ENCODE measurements at regions not wholly inside any gene's neighbourhood (a gene's known extent, or its start where the extent isn't known, plus 50 kb on each side); places are given as distances from the start of the nearest gene placed in this dataset.

DNA sequence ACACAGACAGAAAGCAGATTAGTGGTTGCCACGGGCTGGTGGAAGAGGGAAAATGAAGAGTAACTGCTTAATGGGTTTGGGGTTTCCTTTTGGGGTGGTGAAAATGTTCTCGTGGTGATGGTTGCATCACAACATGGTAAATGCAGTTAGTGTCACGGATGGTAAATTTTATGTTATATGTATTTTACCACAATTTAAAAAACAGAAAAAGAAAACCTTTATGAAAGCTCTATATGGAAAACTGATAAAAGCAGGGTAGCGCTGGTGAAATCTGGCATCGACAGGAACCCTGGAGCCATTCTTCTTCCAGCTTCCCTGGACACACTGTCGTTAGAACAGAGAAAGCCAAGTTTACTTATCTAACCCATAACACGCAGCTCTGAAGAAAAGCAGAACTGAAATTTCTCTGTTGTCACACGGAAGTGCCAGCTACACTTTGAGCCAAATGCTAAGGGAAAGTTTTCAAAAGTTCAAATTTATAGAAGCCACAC is 287.7 kb upstream of the NR2F2 start (continued):
- TF ChIP-seq ZC3H4 (CRISPR knock-in tag; IDR thresholded peaks at IDR 0.05; ENCODE audit: borderline replicate concordance) (no peak), SMAD3 (CRISPR knock-in tag; IDR thresholded peaks at IDR 0.05) (no peak), FOXO1 (CRISPR knock-in tag; IDR thresholded peaks at IDR 0.05) (no peak), NR2F2 (IDR thresholded peaks at IDR 0.05; ENCODE audit: borderline replicate concordance, low read depth) (no peak), SP1 (IDR thresholded peaks at IDR 0.05) (no peak), SP1 (CRISPR knock-in tag; IDR thresholded peaks at IDR 0.05) (no peak), GLMP (CRISPR knock-in tag; IDR thresholded peaks at IDR 0.05; ENCODE audit: borderline replicate concordance) (no peak)

DNA sequence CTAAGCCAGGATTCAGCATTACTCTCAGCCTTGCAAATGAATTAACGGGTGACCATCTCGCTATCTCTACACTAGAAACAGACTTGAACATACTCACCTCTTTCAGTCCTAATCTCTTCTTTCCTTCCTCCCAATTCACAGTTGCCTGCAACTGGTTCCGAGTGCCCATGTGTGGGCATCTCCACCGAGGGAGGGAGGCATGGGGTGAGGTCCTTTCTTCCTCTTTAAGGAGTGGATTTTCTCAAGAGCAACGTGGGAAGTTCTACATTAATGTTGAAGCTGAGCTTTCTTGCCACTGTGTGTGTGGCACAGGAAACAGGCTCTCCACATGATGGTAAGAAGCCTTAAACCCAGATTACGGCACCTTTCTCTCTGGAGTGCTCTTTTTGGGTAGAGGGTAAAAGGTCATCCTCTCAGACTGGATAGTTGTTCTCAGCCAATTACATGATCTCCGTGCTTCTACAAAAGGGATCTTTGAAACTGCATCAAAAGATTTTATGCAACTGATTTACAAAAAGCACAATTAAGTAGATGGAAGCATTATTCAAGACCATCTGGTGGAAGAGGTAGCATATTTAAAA is 286.8 kb upstream of the NR2F2 start:
- H3K4me1 ChIP-seq (ENCODE audit: insufficient read depth, low read length) = no peaks in the 10 kb centered on the region
- in situ Hi-C loops (cut with HindIII; ENCODE audit: extremely low pct_ligation_motif_present, low pct_unique_long_range_greater_than_20kb) = no loop called here
- BruUV-seq (replicated peaks) = no TSS peak
- ATAC-seq = no peak
- 36% methylated on average over 7 of the region's 7 CpGs for WGBS (ENCODE audit: low lambda C conversion rate)
- ChIA-PET CTCF (ENCODE audit: low intra/inter-chr PET ratio, low total read pairs) (no interaction called here), POLR2A (no interaction called here)
- H3K4me2 ChIP-seq (ENCODE audit: low read depth, low read length) = no peak overlapping the region
- intact Hi-C loops (cut with micrococcal nuclease; ENCODE audit: unreplicated experiment) = no loop called here
- H3K4me3 ChIP-seq (replicated peaks in 1 of 3; ENCODE audit: insufficient read depth in 1 of 3, low read depth in 2 of 3, low read length in 3 of 3) = no peak overlapping the region
- H3K79me2 ChIP-seq (ENCODE audit: insufficient read depth, low read length) = no peaks in the 10 kb centered on the region
- no peaks in the 10 kb centered on the region for H3K27me3 ChIP-seq (ENCODE audit: control insufficient read depth in 1 of 2, insufficient read depth in 2 of 2, low read length in 2 of 2)
- no peak for FAIRE-seq
- H3K27ac ChIP-seq (ENCODE audit: extremely low read length, insufficient read depth, low read length) = no peak overlapping the region
- no peak overlapping the region for H2AFZ ChIP-seq (ENCODE audit: low read length)
- no peaks in the 10 kb centered on the region for H4K20me1 ChIP-seq (ENCODE audit: insufficient read depth, low read length)
- no peaks in the 10 kb centered on the region for H3K9me3 ChIP-seq (ENCODE audit: low read length)
- DNase-seq (ENCODE audit: low spot score) = no peak
- H3K9ac ChIP-seq (ENCODE audit: insufficient read depth, low read depth, low read length) = no peak overlapping the region
- no peaks in the 10 kb centered on the region for H3K36me3 ChIP-seq (replicated peaks in 1 of 2; ENCODE audit: control insufficient read depth in 1 of 2, insufficient read depth in 2 of 2, low read length in 2 of 2)
- no peak for TF ChIP-seq ZNF850 (CRISPR knock-in tag; conservative IDR thresholded peaks at IDR 0.05)
- TF ChIP-seq ZNF260 (CRISPR knock-in tag; IDR thresholded peaks at IDR 0.05; ENCODE audit: borderline replicate concordance, low read depth) = no peak
- TF ChIP-seq ZNF264 (CRISPR knock-in tag; IDR thresholded peaks at IDR 0.05) = no peak
- TF ChIP-seq, protein P1, sequence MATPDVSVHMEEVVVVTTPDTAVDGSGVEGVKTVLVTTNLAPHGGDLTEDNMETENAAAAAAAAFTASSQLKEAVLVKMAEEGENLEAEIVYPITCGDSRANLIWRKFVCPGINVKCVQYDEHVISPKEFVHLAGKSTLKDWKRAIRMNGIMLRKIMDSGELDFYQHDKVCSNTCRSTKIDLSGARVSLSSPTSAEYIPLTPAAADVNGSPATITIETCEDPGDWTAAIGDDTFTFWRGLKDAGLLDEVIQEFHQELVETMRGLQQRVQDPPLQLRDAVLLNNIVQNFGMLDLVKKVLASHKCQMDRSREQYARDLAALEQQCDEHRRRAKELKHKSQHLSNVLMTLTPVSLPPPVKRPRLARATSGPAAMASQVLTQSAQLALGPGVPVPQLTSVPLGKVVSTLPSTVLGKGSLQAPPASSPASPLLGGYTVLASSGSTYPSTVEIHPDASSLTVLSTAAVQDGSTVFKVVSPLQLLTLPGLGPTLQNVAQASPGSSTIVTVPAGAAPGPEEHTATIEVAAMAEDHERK (CRISPR knock-in tag; IDR thresholded peaks at IDR 0.05; ENCODE audit: low read depth) = no peak
- TF ChIP-seq, protein P2, sequence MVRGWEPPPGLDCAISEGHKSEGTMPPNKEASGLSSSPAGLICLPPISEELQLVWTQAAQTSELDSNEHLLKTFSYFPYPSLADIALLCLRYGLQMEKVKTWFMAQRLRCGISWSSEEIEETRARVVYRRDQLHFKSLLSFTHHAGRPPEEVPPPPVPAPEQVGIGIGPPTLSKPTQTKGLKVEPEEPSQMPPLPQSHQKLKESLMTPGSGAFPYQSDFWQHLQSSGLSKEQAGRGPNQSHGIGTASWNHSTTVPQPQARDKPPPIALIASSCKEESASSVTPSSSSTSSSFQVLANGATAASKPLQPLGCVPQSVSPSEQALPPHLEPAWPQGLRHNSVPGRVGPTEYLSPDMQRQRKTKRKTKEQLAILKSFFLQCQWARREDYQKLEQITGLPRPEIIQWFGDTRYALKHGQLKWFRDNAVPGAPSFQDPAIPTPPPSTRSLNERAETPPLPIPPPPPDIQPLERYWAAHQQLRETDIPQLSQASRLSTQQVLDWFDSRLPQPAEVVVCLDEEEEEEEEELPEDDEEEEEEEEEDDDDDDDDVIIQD (CRISPR knock-in tag; IDR thresholded peaks at IDR 0.05; ENCODE audit: low read depth) = no peak
- TF ChIP-seq, protein P3, sequence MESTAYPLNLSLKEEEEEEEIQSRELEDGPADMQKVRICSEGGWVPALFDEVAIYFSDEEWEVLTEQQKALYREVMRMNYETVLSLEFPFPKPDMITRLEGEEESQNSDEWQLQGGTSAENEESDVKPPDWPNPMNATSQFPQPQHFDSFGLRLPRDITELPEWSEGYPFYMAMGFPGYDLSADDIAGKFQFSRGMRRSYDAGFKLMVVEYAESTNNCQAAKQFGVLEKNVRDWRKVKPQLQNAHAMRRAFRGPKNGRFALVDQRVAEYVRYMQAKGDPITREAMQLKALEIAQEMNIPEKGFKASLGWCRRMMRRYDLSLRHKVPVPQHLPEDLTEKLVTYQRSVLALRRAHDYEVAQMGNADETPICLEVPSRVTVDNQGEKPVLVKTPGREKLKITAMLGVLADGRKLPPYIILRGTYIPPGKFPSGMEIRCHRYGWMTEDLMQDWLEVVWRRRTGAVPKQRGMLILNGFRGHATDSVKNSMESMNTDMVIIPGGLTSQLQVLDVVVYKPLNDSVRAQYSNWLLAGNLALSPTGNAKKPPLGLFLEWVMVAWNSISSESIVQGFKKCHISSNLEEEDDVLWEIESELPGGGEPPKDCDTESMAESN (CRISPR knock-in tag; conservative IDR thresholded peaks at IDR 0.05) = no peak
- no peak for TF ChIP-seq RFX1 (IDR thresholded peaks at IDR 0.05)
- TF ChIP-seq, protein P4, sequence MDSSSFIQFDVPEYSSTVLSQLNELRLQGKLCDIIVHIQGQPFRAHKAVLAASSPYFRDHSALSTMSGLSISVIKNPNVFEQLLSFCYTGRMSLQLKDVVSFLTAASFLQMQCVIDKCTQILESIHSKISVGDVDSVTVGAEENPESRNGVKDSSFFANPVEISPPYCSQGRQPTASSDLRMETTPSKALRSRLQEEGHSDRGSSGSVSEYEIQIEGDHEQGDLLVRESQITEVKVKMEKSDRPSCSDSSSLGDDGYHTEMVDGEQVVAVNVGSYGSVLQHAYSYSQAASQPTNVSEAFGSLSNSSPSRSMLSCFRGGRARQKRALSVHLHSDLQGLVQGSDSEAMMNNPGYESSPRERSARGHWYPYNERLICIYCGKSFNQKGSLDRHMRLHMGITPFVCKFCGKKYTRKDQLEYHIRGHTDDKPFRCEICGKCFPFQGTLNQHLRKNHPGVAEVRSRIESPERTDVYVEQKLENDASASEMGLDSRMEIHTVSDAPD (CRISPR knock-in tag; IDR thresholded peaks at IDR 0.05) = no peak
- TF ChIP-seq ASH2L (IDR thresholded peaks at IDR 0.05; ENCODE audit: insufficient read length, low read depth, low read length) = no peak
- TF ChIP-seq TSC22D2 (CRISPR knock-in tag; IDR thresholded peaks at IDR 0.05; ENCODE audit: borderline replicate concordance) = no peak
- TF ChIP-seq ZSCAN29 (CRISPR knock-in tag; conservative IDR thresholded peaks at IDR 0.05) = no peak
